ENCODE measurements at regions not wholly inside any gene's neighbourhood (a gene's known extent, or its start where the extent isn't known, plus 50 kb on each side); places are given as distances from the start of the nearest gene placed in this dataset.
"Not testable (repeated sequence)": the region's sequence is repeated elsewhere in the genome, so short reads cannot be mapped to it uniquely, and the experiment has no call there.

GRCh38 chr2:113386780-113387433 is 50.6 kb upstream of the ZNG1B start:
- not testable (repeated sequence) for DNase-seq (ENCODE audit: low read depth)

GRCh38 chr2:113379621-113380020 is 57.9 kb upstream of the ZNG1B start:
- not testable (repeated sequence) for DNase-seq (ENCODE audit: low read depth)

- no peak for DNase-seq (ENCODE audit: low read depth)
Observed at GRCh38 chr2:113376913-113377445, 60.5 kb upstream of the ZNG1B start.

GRCh38 chr2:113376253-113376912 is 61.1 kb upstream of the ZNG1B start:
- no peak for DNase-seq (ENCODE audit: low read depth)

GRCh38 chr2:113374857-113375256 is 62.6 kb upstream of the ZNG1B start:
- not testable (repeated sequence) for DNase-seq (ENCODE audit: low read depth)

- DNase-seq (ENCODE audit: low read depth), result not testable (repeated sequence)
Observed at GRCh38 chr2:113372258-113372834, 65.1 kb upstream of the ZNG1B start.

- DNase-seq (ENCODE audit: low read depth), result peak; percentile 24
Observed at GRCh38 chr2:113370478-113371091, 66.9 kb upstream of the ZNG1B start.

- DNase-seq (ENCODE audit: low read depth), result no peak
Observed at GRCh38 chr2:113370030-113370429, 67.5 kb upstream of the ZNG1B start.

- not testable (repeated sequence) for DNase-seq (ENCODE audit: low read depth)
Observed at GRCh38 chr2:113368581-113368980, 68.9 kb upstream of the ZNG1B start.

- not testable (repeated sequence) for DNase-seq (ENCODE audit: low read depth)
Observed at GRCh38 chr2:113366821-113367220, 70.7 kb upstream of the ZNG1B start.

- not testable (repeated sequence) for DNase-seq (ENCODE audit: low read depth)
Observed at GRCh38 chr2:113365791-113366190, 71.7 kb upstream of the ZNG1B start.

GRCh38 chr2:113365290-113365689 is 72.2 kb upstream of the ZNG1B start:
- not testable (repeated sequence) for DNase-seq (ENCODE audit: low read depth)

GRCh38 chr2:113361051-113361450 is 76.4 kb upstream of the ZNG1B start:
- DNase-seq (ENCODE audit: low read depth), result no peak

- no peak for DNase-seq (ENCODE audit: low read depth)
Observed at GRCh38 chr2:113357071-113357470, 78.3 kb upstream of the PAX8 start.

- not testable (repeated sequence) for DNase-seq (ENCODE audit: low read depth)
Observed at GRCh38 chr2:113356284-113356683, 77.6 kb upstream of the PAX8 start.

GRCh38 chr2:113355339-113356015 is 76.8 kb upstream of the PAX8 start:
- DNase-seq (ENCODE audit: low read depth), result not testable (repeated sequence)

- DNase-seq (ENCODE audit: low read depth), result no peak
Observed at GRCh38 chr2:113351375-113352355, 72.9 kb upstream of the PAX8 start.

- not testable (repeated sequence) for DNase-seq (ENCODE audit: low read depth)
Observed at GRCh38 chr2:113343800-113344199, 65.1 kb upstream of the PAX8 start.

- DNase-seq (ENCODE audit: low read depth), result no peak
Observed at GRCh38 chr2:113342650-113343049, 63.9 kb upstream of the PAX8 start.

- DNase-seq (ENCODE audit: low read depth), result not testable (repeated sequence)
Observed at GRCh38 chr2:113341870-113342253, 63.1 kb upstream of the PAX8 start.

All from GM04503 (cell line).